Endothelial cell of umbilical vein (primary cell): ENCODE measurements at regions not wholly inside any gene's neighbourhood (a gene's known extent, or its start where the extent isn't known, plus 50 kb on each side); places are given as distances from the start of the nearest gene placed in this dataset.

ENCODE experiments used
- BruUV-seq: library from RNA; stranded (reverse); fragments of 400-500 nt; replicated peaks from 2 replicates; lab custom pipeline; 2021; lab: Mats Ljungman, UMichigan
- CTCF ChIA-PET: fragments of 300-600, 350-600 bp; sonication (Branson Sonifier 250); formaldehyde crosslinking; loops from one replicate; lab custom pipeline; 2021; ENCODE audit warnings: antibody characterized with exemption, inconsistent platforms; lab: Charles Lee
- POLR2A ChIA-PET: fragments of 300-600, 350-600 bp; sonication (Branson Sonifier 250); formaldehyde crosslinking; loops from one replicate; lab custom pipeline; 2021; ENCODE audit warnings: antibody characterized with exemption, inconsistent platforms; lab: Charles Lee
- DNase-seq: peaks from one replicate; pipeline ENCODE4 v3.0.0-alpha.2; 2011; ENCODE audit warnings: low read depth, low spot score
- FAIRE-seq: peaks from 2 replicates; lab custom pipeline; 2011; peaks lifted over from hg19 to GRCh38; lab: Jason Lieb, UNC
- H2AFZ ChIP-seq: 2 replicates; pipeline ENCODE4 v1.6.0; 2012; ENCODE audit warnings: low read depth, low read length, control low read depth, inconsistent platforms
- H3K27ac ChIP-seq: 2 replicates; pipeline ENCODE4 v1.5.1; 2011; ENCODE audit warnings: low read depth, mild to moderate bottlenecking, control low read depth, low read length, moderate library complexity; ENCODE audit not compliant: insufficient read depth
- H3K27me3 ChIP-seq, 2 experiments: 2 replicates each; pipeline versions ENCODE4 v1.6.0 to v1.6.1; 2011; ENCODE audit warnings: low read length in 2 of 2, mixed read lengths in 1 of 2; ENCODE audit not compliant: control insufficient read depth in 2 of 2, insufficient read depth in 2 of 2
- H3K36me3 ChIP-seq, 2 experiments: 2 replicates in 1 of 2; 3 replicates in 1 of 2; pipeline ENCODE4 v1.5.1; 2011; ENCODE audit warnings: low read length in 2 of 2, mild to moderate bottlenecking in 1 of 2, moderate library complexity in 1 of 2; ENCODE audit not compliant: control insufficient read depth in 2 of 2, insufficient read depth in 2 of 2; ENCODE audit errors: extremely low read depth in 1 of 2
- H3K4me1 ChIP-seq: 3 replicates; pipeline ENCODE4 v1.5.1; 2011; ENCODE audit warnings: mild to moderate bottlenecking, low read length; ENCODE audit not compliant: control insufficient read depth, insufficient read depth; ENCODE audit errors: extremely low read depth
- H3K4me2 ChIP-seq: 2 replicates; pipeline ENCODE4 v1.6.1; 2011; ENCODE audit warnings: low read length, control low read depth, mixed read lengths; ENCODE audit not compliant: insufficient read depth
- H3K4me3 ChIP-seq, 3 experiments: fragments of 200-600 bp in 1 of 3; sonication (generic), shearing (Covaris generic) in 1 of 3; replicated peaks in 1 of 3; 2 replicates each; pipeline ENCODE4 v1.5.1; 2011 to 2016; ENCODE audit warnings: control low read depth in 3 of 3, low read length in 3 of 3, mild to moderate bottlenecking in 2 of 3, inconsistent platforms in 1 of 3, low read depth in 1 of 3, moderate library complexity in 1 of 3; ENCODE audit not compliant: insufficient read depth in 1 of 3
- H3K79me2 ChIP-seq: 2 replicates; pipeline ENCODE4 v1.6.0; 2012; ENCODE audit warnings: low read length, inconsistent platforms; ENCODE audit not compliant: control insufficient read depth, insufficient read depth
- H3K9ac ChIP-seq: replicated peaks from 2 replicates; pipeline ENCODE3; 2011; ENCODE audit warnings: low read length, control low read depth; ENCODE audit not compliant: insufficient read depth; ENCODE audit errors: extremely low read depth
- H3K9me1 ChIP-seq: replicated peaks from 3 replicates; pipeline ENCODE4 v1.6.0; 2011; ENCODE audit warnings: mild to moderate bottlenecking, low read length; ENCODE audit not compliant: control insufficient read depth, insufficient read depth; ENCODE audit errors: extremely low read depth
- H3K9me3 ChIP-seq: replicated peaks from 2 replicates; pipeline ENCODE4 v1.5.1; 2012; ENCODE audit warnings: low read length, inconsistent platforms; ENCODE audit not compliant: control insufficient read depth, insufficient read depth
- H4K20me1 ChIP-seq: replicated peaks from 2 replicates; pipeline ENCODE3; 2011; ENCODE audit warnings: mild to moderate bottlenecking, low read length; ENCODE audit not compliant: control insufficient read depth, insufficient read depth; ENCODE audit errors: extremely low read depth
- EZH2 ChIP-seq: IDR thresholded peaks from 2 replicates; pipeline ENCODE4 v1.6.1; 2012; ENCODE audit warnings: borderline replicate concordance, low read depth, mild to moderate bottlenecking, moderate library complexity, low read length, inconsistent platforms; ENCODE audit not compliant: severe bottlenecking
- FOS ChIP-seq: IDR thresholded peaks from 2 replicates; pipeline ENCODE4 v1.6.1; 2011; ENCODE audit warnings: mild to moderate bottlenecking, low read length, moderate library complexity, borderline replicate concordance; ENCODE audit not compliant: insufficient read depth
- GATA2 ChIP-seq: IDR thresholded peaks from 2 replicates; pipeline ENCODE4 v1.7.0; 2011; ENCODE audit warnings: low read depth, mild to moderate bottlenecking, moderate library complexity, mixed read lengths, low read length; ENCODE audit not compliant: insufficient read length, insufficient read depth
- JUN ChIP-seq: IDR thresholded peaks from 2 replicates; pipeline ENCODE4 v1.6.1; 2011; ENCODE audit warnings: borderline replicate concordance, low read depth; ENCODE audit not compliant: insufficient read length, insufficient read depth
- MYC ChIP-seq: IDR thresholded peaks from one replicate; pipeline ENCODE4 v1.6.1; 2011; ENCODE audit warnings: mild to moderate bottlenecking, low read depth, low read length
- POLR2A ChIP-seq: IDR thresholded peaks from 2 replicates; pipeline ENCODE4 v1.6.1; 2012; ENCODE audit warnings: low read depth, mild to moderate bottlenecking, control low read depth, low read length
- POLR2AphosphoS5 ChIP-seq: IDR thresholded peaks from 2 replicates; pipeline ENCODE4 v1.6.1; 2012; ENCODE audit warnings: low read depth, mild to moderate bottlenecking, control low read depth, low read length, moderate library complexity; ENCODE audit not compliant: insufficient read depth
- dilution Hi-C: fragments of 300-500 bp; cut with MboI; formaldehyde crosslinking; loops from one replicate; pipeline ENCODE4 v1.15.0; 2019; ENCODE audit warnings: low sequenced_read_pairs; ENCODE audit not compliant: extremely low pct_ligation_motif_present
- intact Hi-C: fragments of 100-400 bp; cut with micrococcal nuclease; formaldehyde crosslinking; loops from one replicate; pipeline ENCODE4 v1.10.0; 2022
- TF ChIP-seq, protein P1 (sequence below), 2 donors: IDR thresholded peaks; 1 replicate in 1 of 2; 2 replicates in 1 of 2; pipeline ENCODE4 v1.5.1; 2011; ENCODE audit warnings: low read length in 2 of 2, mild to moderate bottlenecking in 2 of 2, moderate library complexity in 2 of 2, control low read depth in 1 of 2, inconsistent platforms in 1 of 2, low read depth in 1 of 2; ENCODE audit not compliant: insufficient read depth in 1 of 2; ENCODE audit errors: extremely low read depth in 1 of 2
- TF ChIP-seq, protein P2 (sequence below): IDR thresholded peaks from 2 replicates; pipeline ENCODE4 v1.6.1; 2011; ENCODE audit not compliant: insufficient read depth, insufficient read length

DNA sequence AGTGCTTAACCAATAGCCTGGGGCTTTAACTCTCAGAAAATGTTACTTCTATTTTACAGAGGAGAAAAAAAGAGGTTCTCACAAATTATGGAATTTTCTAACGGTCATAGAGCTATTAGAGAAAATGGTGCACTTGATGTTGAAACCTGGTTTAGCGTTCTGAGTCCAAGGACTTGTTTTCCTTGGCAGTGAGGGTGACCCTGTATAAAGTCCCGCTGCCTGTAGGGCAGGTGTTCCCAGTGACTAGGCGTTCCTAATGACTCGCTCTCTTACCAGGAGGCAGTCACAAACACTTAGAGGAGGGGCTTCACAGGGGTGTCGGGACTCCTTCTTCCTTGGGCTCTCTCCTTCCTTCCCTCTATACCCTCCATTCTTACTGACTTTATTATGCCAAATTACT lies 175.8 kb downstream of the ACTR3 start:
- H3K4me1 ChIP-seq = no peaks in the 10 kb centered on the region
- no peak overlapping the region for H3K4me3 ChIP-seq
- no peaks in the 10 kb centered on the region for H3K36me3 ChIP-seq
- no TSS peak for BruUV-seq
- FAIRE-seq = no peak
- H3K9me3 ChIP-seq = no peaks in the 10 kb centered on the region
- H3K27me3 ChIP-seq = no peaks in the 10 kb centered on the region
- ChIA-PET CTCF (no interaction called here), POLR2A (no interaction called here)
- no peak overlapping the region for H3K4me2 ChIP-seq
- H3K79me2 ChIP-seq = no peaks in the 10 kb centered on the region
- no peaks in the 10 kb centered on the region for H3K9me1 ChIP-seq
- no peaks in the 10 kb centered on the region for H4K20me1 ChIP-seq
- no peak for TF ChIP-seq FOS
- no peak for TF ChIP-seq POLR2AphosphoS5
- TF ChIP-seq, protein P1, sequence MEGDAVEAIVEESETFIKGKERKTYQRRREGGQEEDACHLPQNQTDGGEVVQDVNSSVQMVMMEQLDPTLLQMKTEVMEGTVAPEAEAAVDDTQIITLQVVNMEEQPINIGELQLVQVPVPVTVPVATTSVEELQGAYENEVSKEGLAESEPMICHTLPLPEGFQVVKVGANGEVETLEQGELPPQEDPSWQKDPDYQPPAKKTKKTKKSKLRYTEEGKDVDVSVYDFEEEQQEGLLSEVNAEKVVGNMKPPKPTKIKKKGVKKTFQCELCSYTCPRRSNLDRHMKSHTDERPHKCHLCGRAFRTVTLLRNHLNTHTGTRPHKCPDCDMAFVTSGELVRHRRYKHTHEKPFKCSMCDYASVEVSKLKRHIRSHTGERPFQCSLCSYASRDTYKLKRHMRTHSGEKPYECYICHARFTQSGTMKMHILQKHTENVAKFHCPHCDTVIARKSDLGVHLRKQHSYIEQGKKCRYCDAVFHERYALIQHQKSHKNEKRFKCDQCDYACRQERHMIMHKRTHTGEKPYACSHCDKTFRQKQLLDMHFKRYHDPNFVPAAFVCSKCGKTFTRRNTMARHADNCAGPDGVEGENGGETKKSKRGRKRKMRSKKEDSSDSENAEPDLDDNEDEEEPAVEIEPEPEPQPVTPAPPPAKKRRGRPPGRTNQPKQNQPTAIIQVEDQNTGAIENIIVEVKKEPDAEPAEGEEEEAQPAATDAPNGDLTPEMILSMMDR (IDR thresholded peaks at IDR 0.05; ENCODE audit: extremely low read depth in 1 of 2, insufficient read depth in 1 of 2, low read depth in 1 of 2, low read length in 2 of 2) = no peak
- no peak for TF ChIP-seq GATA2
- TF ChIP-seq, protein P2, sequence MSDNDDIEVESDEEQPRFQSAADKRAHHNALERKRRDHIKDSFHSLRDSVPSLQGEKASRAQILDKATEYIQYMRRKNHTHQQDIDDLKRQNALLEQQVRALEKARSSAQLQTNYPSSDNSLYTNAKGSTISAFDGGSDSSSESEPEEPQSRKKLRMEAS = no peak
- TF ChIP-seq JUN = no peak
- no peak for TF ChIP-seq POLR2A
- no peak for TF ChIP-seq MYC
- no peak for TF ChIP-seq EZH2
- intact Hi-C loops = no loop called here
- no peak overlapping the region for H3K27ac ChIP-seq
- dilution Hi-C loops = no loop called here
- H3K9ac ChIP-seq = no peak overlapping the region
- no peak for DNase-seq
- no peak overlapping the region for H2AFZ ChIP-seq
